Colonic mucosa (tissue), 4 donors: ENCODE measurements at regions not wholly inside any gene's neighbourhood (a gene's known extent, or its start where the extent isn't known, plus 50 kb on each side); places are given as distances from the start of the nearest gene placed in this dataset.
"Not testable (repeated sequence)": the region's sequence is repeated elsewhere in the genome, so short reads cannot be mapped to it uniquely, and the experiment has no call there.

Experiments used
- DNase-seq: peaks from one replicate; pipeline ENCODE4 v3.0.0-alpha.2; 2020
- H3K27ac ChIP-seq: fragments of 200-600 bp; one replicate; pipeline ENCODE4 v1.8.0; 2021
- H3K27me3 ChIP-seq: fragments of 200-600 bp; one replicate; pipeline ENCODE4 v1.8.0; 2021
- H3K36me3 ChIP-seq: fragments of 200-600 bp; one replicate; pipeline ENCODE4 v1.8.0; 2021
- H3K4me1 ChIP-seq: fragments of 200-600 bp; one replicate; pipeline ENCODE4 v1.8.0; 2021; ENCODE audit warnings: mild to moderate bottlenecking
- H3K4me3 ChIP-seq: fragments of 200-600 bp; one replicate; pipeline ENCODE4 v1.8.0; 2021
- H3K9ac ChIP-seq, 2 donors: one replicate each; pipeline ENCODE4 v1.7.0; 2013; ENCODE audit warnings: control low read depth in 2 of 2, low read depth in 2 of 2, low read length in 2 of 2
- H3K9me3 ChIP-seq: fragments of 200-600 bp; one replicate; pipeline ENCODE4 v1.8.0; 2021
- CTCF ChIP-seq: fragments of 200-600 bp; IDR thresholded peaks from one replicate; pipeline ENCODE4 v1.8.0; 2022; ENCODE audit warnings: antibody characterized with exemption, mild to moderate bottlenecking
- intact Hi-C: fragments of 100-400 bp; cut with DNase I; formaldehyde crosslinking; loops from one replicate; pipeline ENCODE4 v1.14.1; 2022
- donor health status: healthy.
- donor health status: DM: no; HTN: no; CAD: no.
- donor health status: DM: no; HTN: no; CAD: no.

- TF ChIP-seq CTCF = no peak
- H3K36me3 ChIP-seq = no peaks in the 10 kb centered on the region
- DNase-seq = no peak
- H3K9ac ChIP-seq = no peak overlapping the region
- no peaks in the 10 kb centered on the region for H3K4me1 ChIP-seq
- H3K9me3 ChIP-seq = no peaks in the 10 kb centered on the region
- H3K27ac ChIP-seq = no peak overlapping the region
- no peaks in the 10 kb centered on the region for H3K27me3 ChIP-seq
- intact Hi-C loops = no loop called here
- H3K4me3 ChIP-seq = no peak overlapping the region
These were observed 769.6 kb upstream of the CRIM1 start for GRCh38 chr2:35585972-35586371.

GRCh38 chr2:35582637-35583036 lies 772.9 kb upstream of the CRIM1 start:
- no peaks in the 10 kb centered on the region for H3K36me3 ChIP-seq
- DNase-seq = no peak
- no peak overlapping the region for H3K9ac ChIP-seq
- H3K27me3 ChIP-seq = no peaks in the 10 kb centered on the region
- no peak overlapping the region for H3K4me3 ChIP-seq
- no peaks in the 10 kb centered on the region for H3K4me1 ChIP-seq
- H3K9me3 ChIP-seq = no peaks in the 10 kb centered on the region
- no peak for TF ChIP-seq CTCF
- H3K27ac ChIP-seq = no peak overlapping the region
- intact Hi-C loops = no loop called here

GRCh38 chr2:35580956-35581355 lies 774.6 kb upstream of the CRIM1 start:
- no peak for DNase-seq
- intact Hi-C loops = no loop called here
- no peaks in the 10 kb centered on the region for H3K36me3 ChIP-seq
- H3K9me3 ChIP-seq = no peaks in the 10 kb centered on the region
- no peak for TF ChIP-seq CTCF
- H3K9ac ChIP-seq = no peak overlapping the region
- no peak overlapping the region for H3K27ac ChIP-seq
- no peak overlapping the region for H3K4me3 ChIP-seq
- H3K4me1 ChIP-seq = no peaks in the 10 kb centered on the region
- H3K27me3 ChIP-seq = no peaks in the 10 kb centered on the region

- H3K4me3 ChIP-seq, H3K27me3 ChIP-seq, H3K36me3 ChIP-seq, H3K9me3 ChIP-seq, intact Hi-C loops, DNase-seq, H3K4me1 ChIP-seq, H3K9ac ChIP-seq, H3K27ac ChIP-seq: not testable (repeated sequence)
These were observed 787.0 kb upstream of the CRIM1 start for GRCh38 chr2:35568574-35568973.

- no peaks in the 10 kb centered on the region for H3K9me3 ChIP-seq
- no peak overlapping the region for H3K4me3 ChIP-seq
- H3K4me1 ChIP-seq = no peaks in the 10 kb centered on the region
- TF ChIP-seq CTCF = no peak
- intact Hi-C loops = no loop called here
- no peak overlapping the region for H3K9ac ChIP-seq
- no peaks in the 10 kb centered on the region for H3K36me3 ChIP-seq
- H3K27me3 ChIP-seq = no peaks in the 10 kb centered on the region
- no peak overlapping the region for H3K27ac ChIP-seq
- DNase-seq = no peak
These were observed 793.1 kb upstream of the CRIM1 start for GRCh38 chr2:35562488-35562887.

- Histone ChIP-seq H3K4me1 (no peaks in the 10 kb centered on the region), H3K9ac (no peak overlapping the region), H3K4me3 (no peak overlapping the region), H3K27ac (no peak overlapping the region), H3K9me3 (no peaks in the 10 kb centered on the region), H3K27me3 (no peaks in the 10 kb centered on the region), H3K36me3 (no peaks in the 10 kb centered on the region)
- intact Hi-C loops = no loop called here
- no peak for DNase-seq
- TF ChIP-seq CTCF = no peak
These were observed 807.4 kb upstream of the CRIM1 start for GRCh38 chr2:35548171-35548570.
